Calu3 (cell line): ENCODE measurements at regions not wholly inside any gene's neighbourhood (a gene's known extent, or its start where the extent isn't known, plus 50 kb on each side); places are given as distances from the start of the nearest gene placed in this dataset.

Experiments
- BruUV-seq: library from RNA; stranded (reverse); fragments of 400-500 nt; replicated peaks from 2 replicates; lab custom pipeline; 2021; lab: Mats Ljungman, UMichigan
- CTCF ChIA-PET: fragments of 300-600 bp; sonication (Branson Sonifier 250); formaldehyde crosslinking; loops from one replicate; lab custom pipeline; 2022; ENCODE audit warnings: antibody characterized with exemption; lab: Charles Lee
- DNase-seq: peaks from one replicate; pipeline ENCODE4 v3.0.0; 2022
- H3K27ac Mint-ChIP-seq: one replicate; pipeline ENCODE4 v1.8.0; 2022; ENCODE audit warnings: mixed read lengths; ENCODE audit not compliant: unreplicated experiment
- H3K27me3 Mint-ChIP-seq: one replicate; pipeline ENCODE4 v1.8.0; 2022; ENCODE audit warnings: mixed read lengths; ENCODE audit not compliant: unreplicated experiment
- H3K36me3 Mint-ChIP-seq: one replicate; pipeline ENCODE4 v1.8.0; 2022; ENCODE audit warnings: mild to moderate bottlenecking, moderate library complexity, mixed read lengths; ENCODE audit not compliant: insufficient read depth, unreplicated experiment
- H3K4me1 Mint-ChIP-seq: one replicate; pipeline ENCODE4 v1.8.0; 2022; ENCODE audit warnings: mild to moderate bottlenecking, low read depth, mixed read lengths; ENCODE audit not compliant: unreplicated experiment
- H3K4me3 Mint-ChIP-seq: one replicate; pipeline ENCODE4 v1.8.0; 2022; ENCODE audit warnings: mild to moderate bottlenecking, low read depth, moderate library complexity, mixed read lengths; ENCODE audit not compliant: unreplicated experiment
- H3K9me3 Mint-ChIP-seq: one replicate; pipeline ENCODE4 v1.8.0; 2022; ENCODE audit warnings: low read depth, mixed read lengths; ENCODE audit not compliant: unreplicated experiment
- intact Hi-C: fragments of 100-400 bp; cut with micrococcal nuclease; formaldehyde crosslinking; loops from one replicate; pipeline ENCODE4 v1.10.0; 2022; ENCODE audit not compliant: unreplicated experiment
- TF ChIP-seq, protein P1 (sequence below): fragments of 200-600 bp; IDR thresholded peaks from one replicate; pipeline ENCODE4 v1.8.0; 2022; ENCODE audit warnings: antibody characterized with exemption; ENCODE audit not compliant: unreplicated experiment

DNA sequence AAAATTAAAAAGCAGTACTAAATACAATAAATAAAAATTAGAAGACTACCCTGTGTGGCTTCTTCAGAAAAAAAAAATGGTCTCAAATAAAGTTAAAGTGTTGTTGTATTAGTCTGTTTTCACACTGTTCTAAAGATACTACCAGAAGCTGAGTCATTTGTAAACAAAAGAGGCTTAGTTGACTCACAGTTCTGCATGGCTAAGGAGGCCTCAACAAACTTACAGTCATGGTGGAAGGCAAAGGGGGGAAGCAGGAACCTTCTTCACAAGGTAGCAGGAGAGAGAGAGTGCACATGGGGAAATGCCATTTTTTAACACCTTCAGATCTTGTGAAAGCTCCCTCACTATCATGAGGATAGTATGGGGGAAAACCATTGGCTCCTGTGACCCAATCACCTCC, 612.8 kb downstream of the RNF144A start:
- no TSS peak for BruUV-seq
- intact Hi-C loops, result no loop called here
- Mint-ChIP-seq H3K27ac (no peak overlapping the region), H3K4me1 (no peaks in the 10 kb centered on the region), H3K4me3 (no peak overlapping the region), H3K27me3 (peaks cover 2% of the 10 kb centered on the region), H3K9me3 (peaks cover 10% of the 10 kb centered on the region), H3K36me3 (no peaks in the 10 kb centered on the region)
- CTCF ChIA-PET, result no interaction called here
- TF ChIP-seq, protein P1, sequence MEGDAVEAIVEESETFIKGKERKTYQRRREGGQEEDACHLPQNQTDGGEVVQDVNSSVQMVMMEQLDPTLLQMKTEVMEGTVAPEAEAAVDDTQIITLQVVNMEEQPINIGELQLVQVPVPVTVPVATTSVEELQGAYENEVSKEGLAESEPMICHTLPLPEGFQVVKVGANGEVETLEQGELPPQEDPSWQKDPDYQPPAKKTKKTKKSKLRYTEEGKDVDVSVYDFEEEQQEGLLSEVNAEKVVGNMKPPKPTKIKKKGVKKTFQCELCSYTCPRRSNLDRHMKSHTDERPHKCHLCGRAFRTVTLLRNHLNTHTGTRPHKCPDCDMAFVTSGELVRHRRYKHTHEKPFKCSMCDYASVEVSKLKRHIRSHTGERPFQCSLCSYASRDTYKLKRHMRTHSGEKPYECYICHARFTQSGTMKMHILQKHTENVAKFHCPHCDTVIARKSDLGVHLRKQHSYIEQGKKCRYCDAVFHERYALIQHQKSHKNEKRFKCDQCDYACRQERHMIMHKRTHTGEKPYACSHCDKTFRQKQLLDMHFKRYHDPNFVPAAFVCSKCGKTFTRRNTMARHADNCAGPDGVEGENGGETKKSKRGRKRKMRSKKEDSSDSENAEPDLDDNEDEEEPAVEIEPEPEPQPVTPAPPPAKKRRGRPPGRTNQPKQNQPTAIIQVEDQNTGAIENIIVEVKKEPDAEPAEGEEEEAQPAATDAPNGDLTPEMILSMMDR, result no peak
- DNase-seq, result no peak

DNA sequence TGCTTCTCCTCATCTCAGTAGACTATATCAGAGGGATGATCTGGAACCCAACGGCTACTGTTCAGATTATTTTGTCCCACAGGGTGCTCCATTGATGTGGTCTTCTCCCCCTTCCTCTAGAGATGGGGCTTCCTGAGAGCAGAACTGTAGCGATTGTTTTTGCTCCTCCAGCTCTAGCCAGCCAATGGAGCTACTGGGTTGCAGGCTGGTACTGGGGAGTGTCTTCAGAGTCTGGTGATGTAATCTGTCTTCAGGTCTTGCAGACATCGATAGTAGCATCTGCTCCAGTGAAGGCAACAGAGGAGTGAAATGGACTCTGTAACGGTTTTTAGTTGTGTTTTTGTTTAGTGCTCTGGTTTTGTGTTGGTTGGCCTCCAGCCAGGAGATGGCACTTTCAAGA, 621.9 kb downstream of the RNF144A start:
- no peaks in the 10 kb centered on the region for H3K36me3 Mint-ChIP-seq
- peaks cover 5% of the 10 kb centered on the region for H3K9me3 Mint-ChIP-seq
- H3K4me3 Mint-ChIP-seq, result no peak overlapping the region
- CTCF ChIA-PET, result no interaction called here
- H3K27me3 Mint-ChIP-seq, result peaks cover 13% of the 10 kb centered on the region
- TF ChIP-seq, protein P1, result no peak
- no TSS peak for BruUV-seq
- H3K4me1 Mint-ChIP-seq, result no peaks in the 10 kb centered on the region
- no peak overlapping the region for H3K27ac Mint-ChIP-seq
- intact Hi-C loops, result no loop called here
- DNase-seq, result no peak

DNA sequence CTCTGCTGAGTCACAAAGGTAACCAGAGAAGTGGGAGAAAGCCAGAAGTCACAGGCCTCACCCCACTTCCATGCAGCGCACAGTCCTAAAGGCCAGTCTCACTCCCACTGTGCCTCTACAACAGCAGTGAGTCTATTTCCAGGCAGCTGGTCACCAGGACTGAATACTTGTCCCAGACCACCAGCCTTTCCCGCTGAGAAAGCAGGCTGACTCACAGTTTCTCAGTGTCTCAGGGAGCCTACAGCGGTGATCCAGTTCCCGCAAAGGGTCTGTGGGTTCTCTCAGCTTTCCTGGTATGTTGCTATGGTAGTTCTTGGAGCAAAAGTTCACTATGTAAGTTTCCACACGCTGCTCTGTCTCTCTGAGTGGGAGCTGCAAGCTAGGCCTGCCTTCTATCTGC, 622.5 kb downstream of the RNF144A start:
- DNase-seq, result no peak
- Mint-ChIP-seq H3K36me3 (no peaks in the 10 kb centered on the region), H3K27me3 (peaks cover 13% of the 10 kb centered on the region), H3K4me1 (no peaks in the 10 kb centered on the region), H3K9me3 (peaks cover 5% of the 10 kb centered on the region), H3K27ac (no peak overlapping the region), H3K4me3 (no peak overlapping the region)
- no TSS peak for BruUV-seq
- TF ChIP-seq, protein P1, result no peak
- intact Hi-C loops, result no loop called here
- CTCF ChIA-PET, result interaction anchor here (0.6 kb wide), 1 partner anchor 72 kb away, joined by 3 read pairs; no protein-coding TSS in a partner anchor

GRCh38 chr2:7552825-7553570, 635.8 kb downstream of the RNF144A start:
- no peak for DNase-seq
- CTCF ChIA-PET, result interaction anchor here (0.6 kb wide), 1 partner anchor 218 kb away, joined by 3 read pairs; no protein-coding TSS in a partner anchor
- Mint-ChIP-seq H3K4me3 (no peak overlapping the region), H3K36me3 (no peaks in the 10 kb centered on the region), H3K27me3 (no peaks in the 10 kb centered on the region), H3K27ac (no peak overlapping the region), H3K9me3 (peaks cover 2% of the 10 kb centered on the region), H3K4me1 (no peaks in the 10 kb centered on the region)
- BruUV-seq, result no TSS peak
- intact Hi-C loops, result no loop called here
- TF ChIP-seq, protein P1, result no peak
